ENCODE measurements at regions not wholly inside any gene's neighbourhood (a gene's known extent, or its start where the extent isn't known, plus 50 kb on each side); places are given as distances from the start of the nearest gene placed in this dataset.

DNA sequence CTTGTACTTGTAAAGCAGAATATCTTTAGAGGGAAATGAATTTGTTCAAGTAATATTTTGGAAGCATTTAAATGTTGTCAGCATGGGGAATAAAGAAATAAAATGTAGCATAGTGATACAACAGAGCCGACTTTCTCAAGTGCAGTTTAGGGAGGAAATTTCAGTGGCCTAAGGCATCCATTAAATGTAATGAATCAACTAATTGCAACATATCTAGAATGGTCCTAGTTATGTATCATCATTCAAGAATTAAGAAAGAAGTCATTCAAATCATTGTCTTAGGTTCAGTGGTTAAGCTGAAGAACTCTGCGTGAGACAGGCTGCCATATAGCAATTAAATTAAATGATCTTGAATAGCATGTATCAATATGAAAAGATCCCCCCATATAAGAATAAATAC lies 360.7 kb downstream of the TBX15 start:
- TF ChIP-seq FOXP2 (optimal IDR thresholded peaks at IDR 0.05; ENCODE audit: borderline replicate concordance, extremely low read depth, extremely low read length, insufficient read depth) (no peak), POLR2AphosphoS5 (IDR thresholded peaks at IDR 0.05; ENCODE audit: low read depth, low read length) (no peak), SIN3A (IDR thresholded peaks at IDR 0.05; ENCODE audit: borderline replicate concordance, insufficient read depth, low read length) (no peak), TAF1 (IDR thresholded peaks at IDR 0.05; ENCODE audit: borderline replicate concordance, insufficient read depth, low read length) (no peak)
- TF ChIP-seq, protein P1, sequence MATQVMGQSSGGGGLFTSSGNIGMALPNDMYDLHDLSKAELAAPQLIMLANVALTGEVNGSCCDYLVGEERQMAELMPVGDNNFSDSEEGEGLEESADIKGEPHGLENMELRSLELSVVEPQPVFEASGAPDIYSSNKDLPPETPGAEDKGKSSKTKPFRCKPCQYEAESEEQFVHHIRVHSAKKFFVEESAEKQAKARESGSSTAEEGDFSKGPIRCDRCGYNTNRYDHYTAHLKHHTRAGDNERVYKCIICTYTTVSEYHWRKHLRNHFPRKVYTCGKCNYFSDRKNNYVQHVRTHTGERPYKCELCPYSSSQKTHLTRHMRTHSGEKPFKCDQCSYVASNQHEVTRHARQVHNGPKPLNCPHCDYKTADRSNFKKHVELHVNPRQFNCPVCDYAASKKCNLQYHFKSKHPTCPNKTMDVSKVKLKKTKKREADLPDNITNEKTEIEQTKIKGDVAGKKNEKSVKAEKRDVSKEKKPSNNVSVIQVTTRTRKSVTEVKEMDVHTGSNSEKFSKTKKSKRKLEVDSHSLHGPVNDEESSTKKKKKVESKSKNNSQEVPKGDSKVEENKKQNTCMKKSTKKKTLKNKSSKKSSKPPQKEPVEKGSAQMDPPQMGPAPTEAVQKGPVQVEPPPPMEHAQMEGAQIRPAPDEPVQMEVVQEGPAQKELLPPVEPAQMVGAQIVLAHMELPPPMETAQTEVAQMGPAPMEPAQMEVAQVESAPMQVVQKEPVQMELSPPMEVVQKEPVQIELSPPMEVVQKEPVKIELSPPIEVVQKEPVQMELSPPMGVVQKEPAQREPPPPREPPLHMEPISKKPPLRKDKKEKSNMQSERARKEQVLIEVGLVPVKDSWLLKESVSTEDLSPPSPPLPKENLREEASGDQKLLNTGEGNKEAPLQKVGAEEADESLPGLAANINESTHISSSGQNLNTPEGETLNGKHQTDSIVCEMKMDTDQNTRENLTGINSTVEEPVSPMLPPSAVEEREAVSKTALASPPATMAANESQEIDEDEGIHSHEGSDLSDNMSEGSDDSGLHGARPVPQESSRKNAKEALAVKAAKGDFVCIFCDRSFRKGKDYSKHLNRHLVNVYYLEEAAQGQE (IDR thresholded peaks at IDR 0.05; ENCODE audit: insufficient read depth in 1 of 2, low read depth in 2 of 2, low read length in 2 of 2), result no peak

DNA sequence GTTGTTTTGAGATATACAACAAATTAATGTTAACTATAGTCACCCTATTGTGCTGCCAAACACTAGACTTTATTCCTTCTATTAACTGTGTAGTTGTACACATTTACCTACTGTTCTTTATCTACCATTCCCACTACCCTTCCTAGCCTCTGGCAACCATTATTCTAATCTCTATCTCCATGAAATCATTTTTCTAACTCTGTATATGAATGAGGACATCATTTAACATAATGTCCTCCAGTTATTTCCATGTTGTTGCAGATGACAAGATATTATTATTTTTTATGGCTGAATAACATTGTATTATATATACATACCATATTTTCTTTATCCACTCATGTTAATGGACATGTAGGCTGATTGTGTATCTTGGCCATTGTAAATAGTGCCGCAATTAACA lies 366.3 kb downstream of the TBX15 start:
- TF ChIP-seq FOXP2 (optimal IDR thresholded peaks at IDR 0.05; ENCODE audit: borderline replicate concordance, extremely low read depth, extremely low read length, insufficient read depth), result no peak
- TF ChIP-seq, protein P1 (IDR thresholded peaks at IDR 0.05; ENCODE audit: insufficient read depth in 1 of 2, low read depth in 2 of 2, low read length in 2 of 2), result no peak
- no peak for TF ChIP-seq TAF1 (IDR thresholded peaks at IDR 0.05; ENCODE audit: borderline replicate concordance, insufficient read depth, low read length)
- TF ChIP-seq POLR2AphosphoS5 (IDR thresholded peaks at IDR 0.05; ENCODE audit: low read depth, low read length), result no peak
- TF ChIP-seq SIN3A (IDR thresholded peaks at IDR 0.05; ENCODE audit: borderline replicate concordance, insufficient read depth, low read length), result no peak

DNA sequence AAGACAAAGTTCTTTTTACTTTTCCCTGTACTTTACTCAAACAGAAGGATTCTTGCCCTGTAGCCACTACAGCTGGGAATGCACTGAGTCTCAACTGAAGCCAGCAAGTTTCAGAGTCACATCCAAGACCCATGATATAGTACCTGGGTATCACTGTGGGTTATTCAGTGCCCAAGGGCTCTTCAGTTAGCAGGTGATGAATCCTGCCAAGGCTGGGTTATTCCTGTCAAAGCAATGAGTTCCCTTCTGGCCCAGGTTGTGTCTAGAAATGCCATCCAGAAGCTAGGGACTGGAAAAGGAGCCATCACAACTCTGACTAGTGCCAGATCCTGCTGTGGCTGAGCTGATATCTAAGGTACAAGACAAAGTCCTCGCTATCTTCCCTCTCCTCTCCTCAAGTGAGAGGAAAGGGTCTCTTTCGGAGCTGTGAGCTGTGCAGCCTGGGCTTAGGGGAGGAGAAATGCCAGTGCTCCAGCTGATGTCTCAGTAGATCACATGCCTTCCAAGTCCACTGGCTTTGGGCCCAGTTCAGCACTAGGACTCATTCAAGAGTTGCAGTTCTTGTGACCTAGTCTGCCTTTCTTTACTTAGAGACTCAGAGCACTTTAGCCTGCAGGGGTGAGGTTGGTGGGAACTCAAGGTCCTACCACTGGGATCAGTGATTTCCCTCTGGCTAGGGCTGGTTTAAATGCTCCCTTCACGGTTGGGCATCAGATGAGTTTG lies 369.4 kb downstream of the TBX15 start:
- TF ChIP-seq FOXP2 (optimal IDR thresholded peaks at IDR 0.05; ENCODE audit: borderline replicate concordance, extremely low read depth, extremely low read length, insufficient read depth) (no peak), POLR2AphosphoS5 (IDR thresholded peaks at IDR 0.05; ENCODE audit: low read depth, low read length) (no peak), SIN3A (IDR thresholded peaks at IDR 0.05; ENCODE audit: borderline replicate concordance, insufficient read depth, low read length) (no peak), TAF1 (IDR thresholded peaks at IDR 0.05; ENCODE audit: borderline replicate concordance, insufficient read depth, low read length) (no peak)
- TF ChIP-seq, protein P1 (IDR thresholded peaks at IDR 0.05; ENCODE audit: insufficient read depth in 1 of 2, low read depth in 2 of 2, low read length in 2 of 2), result no peak; a peak in 1 of 4 replicates

DNA sequence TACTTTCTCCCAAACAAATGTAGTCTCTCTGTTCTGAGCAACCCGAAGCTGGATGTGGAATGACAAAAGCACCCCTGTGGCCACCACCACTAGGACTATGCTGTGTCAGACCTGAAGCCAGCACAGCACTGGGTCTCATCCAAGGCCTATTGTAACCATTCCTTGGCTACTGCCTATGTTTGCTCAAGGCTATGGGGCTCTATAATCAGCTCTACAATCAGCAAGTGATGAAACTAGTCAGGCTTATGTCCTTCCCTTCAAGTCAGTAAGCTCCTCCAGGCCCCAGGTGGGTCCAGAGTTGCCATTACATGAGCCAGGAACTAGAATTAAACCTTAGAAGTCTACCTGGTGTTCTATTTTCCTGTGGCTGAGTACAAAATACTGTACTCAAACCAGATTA lies 370.2 kb downstream of the TBX15 start:
- TF ChIP-seq SIN3A (IDR thresholded peaks at IDR 0.05; ENCODE audit: borderline replicate concordance, insufficient read depth, low read length) (no peak), FOXP2 (optimal IDR thresholded peaks at IDR 0.05; ENCODE audit: borderline replicate concordance, extremely low read depth, extremely low read length, insufficient read depth) (no peak), POLR2AphosphoS5 (IDR thresholded peaks at IDR 0.05; ENCODE audit: low read depth, low read length) (no peak), TAF1 (IDR thresholded peaks at IDR 0.05; ENCODE audit: borderline replicate concordance, insufficient read depth, low read length) (no peak)
- TF ChIP-seq, protein P1 (IDR thresholded peaks at IDR 0.05; ENCODE audit: insufficient read depth in 1 of 2, low read depth in 2 of 2, low read length in 2 of 2), result no peak
